ENCODE measurements at regions not wholly inside any gene's neighbourhood (a gene's known extent, or its start where the extent isn't known, plus 50 kb on each side); places are given as distances from the start of the nearest gene placed in this dataset.

DNA sequence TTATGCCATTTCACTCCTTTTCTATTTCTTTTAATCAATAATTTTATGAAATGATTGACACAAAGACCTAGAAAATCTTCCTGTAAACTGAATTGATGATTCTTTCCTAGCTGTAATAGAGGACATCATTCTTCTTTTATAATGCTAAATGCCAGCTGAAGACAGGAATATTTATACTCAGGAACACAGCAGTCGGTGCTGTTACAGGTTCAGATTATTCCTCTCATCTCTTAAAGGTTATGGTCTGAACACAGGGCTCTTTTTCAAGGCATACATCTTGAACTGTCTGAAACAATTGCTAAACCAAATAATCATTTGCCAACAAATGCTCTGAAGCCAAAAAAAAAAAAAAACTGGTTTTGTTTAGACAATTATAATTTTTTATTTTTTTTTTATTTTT, 305.0 kb upstream of the MMADHC start:
- no peak for TF ChIP-seq POLR2A (IDR thresholded peaks at IDR 0.05)
- TF ChIP-seq, protein P1, sequence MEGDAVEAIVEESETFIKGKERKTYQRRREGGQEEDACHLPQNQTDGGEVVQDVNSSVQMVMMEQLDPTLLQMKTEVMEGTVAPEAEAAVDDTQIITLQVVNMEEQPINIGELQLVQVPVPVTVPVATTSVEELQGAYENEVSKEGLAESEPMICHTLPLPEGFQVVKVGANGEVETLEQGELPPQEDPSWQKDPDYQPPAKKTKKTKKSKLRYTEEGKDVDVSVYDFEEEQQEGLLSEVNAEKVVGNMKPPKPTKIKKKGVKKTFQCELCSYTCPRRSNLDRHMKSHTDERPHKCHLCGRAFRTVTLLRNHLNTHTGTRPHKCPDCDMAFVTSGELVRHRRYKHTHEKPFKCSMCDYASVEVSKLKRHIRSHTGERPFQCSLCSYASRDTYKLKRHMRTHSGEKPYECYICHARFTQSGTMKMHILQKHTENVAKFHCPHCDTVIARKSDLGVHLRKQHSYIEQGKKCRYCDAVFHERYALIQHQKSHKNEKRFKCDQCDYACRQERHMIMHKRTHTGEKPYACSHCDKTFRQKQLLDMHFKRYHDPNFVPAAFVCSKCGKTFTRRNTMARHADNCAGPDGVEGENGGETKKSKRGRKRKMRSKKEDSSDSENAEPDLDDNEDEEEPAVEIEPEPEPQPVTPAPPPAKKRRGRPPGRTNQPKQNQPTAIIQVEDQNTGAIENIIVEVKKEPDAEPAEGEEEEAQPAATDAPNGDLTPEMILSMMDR (IDR thresholded peaks at IDR 0.05) = no peak
